ENCODE measurements at regions not wholly inside any gene's neighbourhood (a gene's known extent, or its start where the extent isn't known, plus 50 kb on each side); places are given as distances from the start of the nearest gene placed in this dataset.

DNA sequence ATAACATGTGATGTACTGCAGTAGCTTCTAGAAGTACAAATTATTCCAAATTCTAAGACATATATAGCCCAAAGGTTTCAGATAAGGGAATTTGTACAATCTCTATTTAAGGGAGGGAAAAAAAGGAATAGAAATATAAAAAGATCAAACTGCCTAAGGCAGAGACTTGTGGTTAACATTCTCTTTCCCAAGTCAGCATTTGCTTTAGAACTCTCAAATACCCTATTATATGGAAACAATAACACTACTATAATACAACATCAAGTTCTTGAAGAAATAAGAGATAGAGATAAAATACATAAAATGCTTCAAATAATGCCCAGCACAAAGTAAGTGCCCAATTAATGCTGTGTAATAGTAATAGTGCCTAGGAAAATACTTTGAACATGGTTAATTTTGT, 123.1 kb downstream of the CRPPA start:
- no peaks in the 10 kb centered on the region for H3K27me3 ChIP-seq (ENCODE audit: control insufficient read depth, insufficient read depth, low read length, poor library complexity, severe bottlenecking)

DNA sequence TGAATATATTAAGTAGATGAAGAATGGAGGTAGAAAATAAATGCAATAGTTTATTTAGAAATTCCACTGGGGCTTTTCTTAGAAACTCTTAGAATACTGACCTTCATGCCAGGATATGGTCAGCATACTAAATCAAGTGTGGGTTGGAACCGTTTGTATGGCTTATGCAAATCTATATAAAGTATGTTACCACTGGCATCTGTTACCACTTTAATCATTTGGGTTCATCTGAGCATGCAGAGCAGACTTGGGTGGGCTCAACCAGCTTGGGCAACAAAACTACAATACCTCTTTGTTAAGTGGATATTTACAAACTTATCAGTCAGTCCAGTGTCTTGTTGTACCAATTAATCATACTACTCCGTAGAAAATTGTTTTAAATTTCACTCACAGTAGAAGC, 125.8 kb downstream of the CRPPA start:
- Histone ChIP-seq H3K4me3 (ENCODE audit: insufficient read depth, low read depth, low read length) (no peak overlapping the region), H3K27me3 (ENCODE audit: control insufficient read depth, insufficient read depth, low read length, poor library complexity, severe bottlenecking) (no peaks in the 10 kb centered on the region), H3K9me3 (ENCODE audit: control insufficient read depth, low read length) (no peaks in the 10 kb centered on the region), H3K4me1 (ENCODE audit: control insufficient read depth, insufficient read depth, low read length) (no peaks in the 10 kb centered on the region), H3K36me3 (ENCODE audit: control insufficient read depth, insufficient read depth, low read length) (no peaks in the 10 kb centered on the region), H3K27ac (ENCODE audit: insufficient read depth, low read depth, low read length, poor library complexity, severe bottlenecking) (no peak overlapping the region)
- 82 to 90% methylated on average over 1 to 2 of the region's 2 CpGs for WGBS, 2 experiments

More for the DNA sequence above, 123.1 kb downstream of the CRPPA start:
- H3K4me3 ChIP-seq (ENCODE audit: insufficient read depth, low read depth, low read length), result no peak overlapping the region
- no peaks in the 10 kb centered on the region for H3K9me3 ChIP-seq (ENCODE audit: control insufficient read depth, low read length)
- H3K36me3 ChIP-seq (ENCODE audit: control insufficient read depth, insufficient read depth, low read length), result no peaks in the 10 kb centered on the region
- H3K27ac ChIP-seq (ENCODE audit: insufficient read depth, low read depth, low read length, poor library complexity, severe bottlenecking), result no peak overlapping the region
- no peaks in the 10 kb centered on the region for H3K4me1 ChIP-seq (ENCODE audit: control insufficient read depth, insufficient read depth, low read length)

DNA sequence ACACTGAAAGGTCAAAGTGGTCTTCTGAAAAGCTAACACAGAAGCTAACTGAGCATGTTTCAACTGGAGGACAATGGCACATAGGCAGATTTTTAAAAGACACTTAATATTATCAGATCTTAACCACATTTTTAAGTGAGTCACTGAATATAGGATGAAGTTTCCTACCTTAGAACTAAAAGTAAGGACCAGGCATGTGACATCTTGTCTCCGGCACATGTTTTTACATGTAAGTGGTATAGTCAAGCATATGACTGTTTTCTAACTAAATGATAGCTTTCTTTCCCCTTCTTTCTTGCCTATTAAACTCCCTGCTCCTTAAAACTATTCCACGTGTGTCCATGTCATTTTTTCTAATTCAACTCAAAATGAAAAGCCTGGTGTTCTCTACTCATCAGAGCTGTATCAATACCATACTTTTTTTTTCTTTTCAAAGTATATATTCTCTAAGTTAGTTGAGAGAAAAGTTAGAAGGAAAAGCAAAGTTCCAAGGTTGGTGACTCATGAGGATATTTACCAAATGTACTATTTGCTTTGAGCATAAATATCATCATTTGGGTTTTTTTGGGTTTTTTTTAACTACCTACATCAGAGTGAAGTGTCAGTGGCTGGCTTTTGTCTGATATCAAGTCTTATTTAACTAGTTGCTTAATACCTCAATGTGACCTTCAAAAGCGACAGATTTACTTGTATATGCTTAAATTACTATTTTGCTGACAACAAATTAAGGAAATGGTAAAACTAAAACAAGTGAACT, 127.5 kb downstream of the CRPPA start:
- WGBS, 2 experiments, result 92 to 100% methylated on average over 2 of the region's 3 CpGs
- no peaks in the 10 kb centered on the region for H3K27me3 ChIP-seq (ENCODE audit: control insufficient read depth, insufficient read depth, low read length, poor library complexity, severe bottlenecking)
- H3K36me3 ChIP-seq (ENCODE audit: control insufficient read depth, insufficient read depth, low read length), result no peaks in the 10 kb centered on the region
- no peak overlapping the region for H3K4me3 ChIP-seq (ENCODE audit: insufficient read depth, low read depth, low read length)
- H3K27ac ChIP-seq (ENCODE audit: insufficient read depth, low read depth, low read length, poor library complexity, severe bottlenecking), result no peak overlapping the region
- no peaks in the 10 kb centered on the region for H3K4me1 ChIP-seq (ENCODE audit: control insufficient read depth, insufficient read depth, low read length)
- H3K9me3 ChIP-seq (ENCODE audit: control insufficient read depth, low read length), result no peaks in the 10 kb centered on the region

DNA sequence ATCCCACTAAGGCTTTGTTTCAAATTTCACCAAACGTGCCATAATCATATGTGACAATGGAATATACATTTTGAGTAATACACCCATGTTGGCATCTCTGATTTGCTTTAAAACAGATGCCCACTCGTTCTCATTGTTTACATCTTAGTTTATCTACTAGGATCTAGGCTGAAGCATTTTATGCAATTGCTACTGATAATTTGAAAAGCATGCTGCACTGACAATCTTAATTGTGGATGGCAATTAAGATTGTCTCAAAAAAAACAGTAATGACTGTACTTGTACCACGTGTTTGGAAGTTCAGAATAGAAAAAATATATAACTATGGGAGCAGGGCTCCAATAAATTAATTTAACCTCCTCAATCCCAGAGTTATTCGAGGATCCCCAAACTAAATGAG, 136.8 kb downstream of the CRPPA start:
- Histone ChIP-seq H3K27me3 (ENCODE audit: control insufficient read depth, insufficient read depth, low read length, poor library complexity, severe bottlenecking) (no peaks in the 10 kb centered on the region), H3K4me1 (ENCODE audit: control insufficient read depth, insufficient read depth, low read length) (no peaks in the 10 kb centered on the region), H3K27ac (ENCODE audit: insufficient read depth, low read depth, low read length, poor library complexity, severe bottlenecking) (no peak overlapping the region), H3K9me3 (ENCODE audit: control insufficient read depth, low read length) (no peaks in the 10 kb centered on the region), H3K36me3 (ENCODE audit: control insufficient read depth, insufficient read depth, low read length) (no peaks in the 10 kb centered on the region), H3K4me3 (ENCODE audit: insufficient read depth, low read depth, low read length) (no peak overlapping the region)
- WGBS, 2 experiments, result 89 to 93% methylated on average over 2 to 3 of the region's 4 CpGs

DNA sequence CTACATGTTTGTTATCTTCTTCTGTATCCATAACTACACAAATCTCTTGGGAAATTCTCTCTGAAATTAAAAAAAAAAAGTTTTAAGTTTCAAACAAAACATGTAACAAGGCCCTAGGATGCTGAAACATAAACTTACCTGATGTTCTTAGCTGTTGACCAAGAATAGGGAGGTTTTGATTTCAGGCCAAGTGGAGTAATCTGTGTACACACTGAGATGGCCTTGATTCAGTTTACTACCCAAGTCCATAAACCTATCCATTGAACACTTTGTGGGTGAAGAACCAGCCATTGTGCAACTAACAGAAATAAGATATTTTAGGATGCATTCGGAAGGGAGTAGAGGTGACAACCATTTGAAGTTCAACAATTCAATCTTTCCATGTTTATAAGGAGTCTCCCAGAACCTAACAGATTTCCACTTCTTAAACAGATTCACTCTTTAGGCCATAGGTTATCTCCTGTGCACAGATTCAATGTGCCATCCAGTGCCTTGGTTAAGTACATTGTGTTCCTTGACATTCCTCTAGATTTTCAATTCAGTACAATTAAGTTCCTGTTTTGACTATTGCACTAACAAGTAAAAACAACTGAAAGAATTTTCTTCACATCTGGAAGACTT, 143.1 kb downstream of the CRPPA start:
- no peak overlapping the region for H3K27ac ChIP-seq (ENCODE audit: insufficient read depth, low read depth, low read length, poor library complexity, severe bottlenecking)
- WGBS, 2 experiments, result 92 to 95% methylated on average over 1 of the region's 1 CpG
- no peaks in the 10 kb centered on the region for H3K36me3 ChIP-seq (ENCODE audit: control insufficient read depth, insufficient read depth, low read length)
- H3K4me3 ChIP-seq (ENCODE audit: insufficient read depth, low read depth, low read length), result no peak overlapping the region
- H3K9me3 ChIP-seq (ENCODE audit: control insufficient read depth, low read length), result no peaks in the 10 kb centered on the region
- H3K4me1 ChIP-seq (ENCODE audit: control insufficient read depth, insufficient read depth, low read length), result no peaks in the 10 kb centered on the region
- no peaks in the 10 kb centered on the region for H3K27me3 ChIP-seq (ENCODE audit: control insufficient read depth, insufficient read depth, low read length, poor library complexity, severe bottlenecking)

DNA sequence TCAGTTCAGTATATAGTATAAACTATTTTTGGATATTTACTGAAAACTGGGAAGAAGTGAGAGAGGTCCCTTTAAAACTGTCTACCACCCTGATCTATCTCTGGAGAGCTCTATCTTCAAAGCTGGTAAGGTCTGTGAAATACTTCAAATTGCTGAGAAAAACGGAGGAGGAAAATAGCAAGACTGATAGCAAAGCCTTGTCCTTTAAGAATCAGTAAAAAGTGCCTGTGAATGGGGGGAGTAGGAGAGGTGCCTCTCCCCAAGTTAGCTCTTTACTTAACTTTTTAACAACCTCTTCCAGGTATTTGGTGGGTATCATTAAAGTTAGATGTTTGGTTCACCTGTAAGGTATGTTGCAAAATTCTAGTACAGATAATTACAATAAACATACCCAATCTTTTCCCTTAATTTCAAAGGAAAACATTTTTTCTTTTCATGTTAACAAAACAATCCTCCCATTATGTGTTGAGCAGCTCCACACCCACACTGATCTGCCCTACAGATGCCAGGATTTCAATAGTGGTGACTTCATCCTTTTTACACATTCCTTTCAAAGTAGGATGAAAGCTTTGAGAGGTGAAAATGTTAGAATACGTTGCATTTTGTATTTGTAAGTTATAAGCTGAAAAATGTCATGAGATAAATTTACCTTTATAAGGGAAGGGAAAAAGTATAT, 149.2 kb downstream of the CRPPA start:
- WGBS, 2 experiments, result 14 to 24% methylated on average over 1 of the region's 2 CpGs
- Histone ChIP-seq H3K27ac (ENCODE audit: insufficient read depth, low read depth, low read length, poor library complexity, severe bottlenecking) (no peak overlapping the region), H3K4me1 (ENCODE audit: control insufficient read depth, insufficient read depth, low read length) (peaks cover 7% of the 10 kb centered on the region), H3K27me3 (ENCODE audit: control insufficient read depth, insufficient read depth, low read length, poor library complexity, severe bottlenecking) (no peaks in the 10 kb centered on the region), H3K9me3 (ENCODE audit: control insufficient read depth, low read length) (no peaks in the 10 kb centered on the region), H3K36me3 (ENCODE audit: control insufficient read depth, insufficient read depth, low read length) (no peaks in the 10 kb centered on the region), H3K4me3 (ENCODE audit: insufficient read depth, low read depth, low read length) (no peak overlapping the region)

DNA sequence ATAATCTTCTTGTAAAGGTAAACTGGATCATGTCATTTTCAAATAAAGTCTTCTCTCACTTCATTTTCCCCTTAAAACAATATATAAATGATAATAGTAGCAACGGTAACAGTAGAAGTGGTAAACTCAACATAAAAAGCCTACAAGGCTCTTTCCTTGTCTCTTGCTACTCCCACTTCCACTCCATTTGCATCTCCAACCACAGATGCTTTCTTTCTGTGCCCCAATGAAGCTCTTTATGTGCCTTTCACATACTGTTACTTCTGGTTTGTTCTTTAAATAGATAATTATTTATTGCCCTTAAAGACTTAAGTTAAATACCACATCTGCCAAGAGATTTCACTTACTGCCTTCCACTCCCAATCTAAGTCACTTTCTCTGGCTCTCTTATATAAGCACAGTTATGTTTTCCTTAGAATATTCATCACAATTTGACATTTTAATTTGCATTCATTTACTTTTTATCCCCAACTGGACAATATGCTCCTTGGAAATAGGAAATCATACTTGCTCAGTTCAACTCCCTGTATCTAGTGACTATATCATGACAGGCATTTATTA, 149.9 kb downstream of the CRPPA start:
- H3K4me3 ChIP-seq (ENCODE audit: insufficient read depth, low read depth, low read length), result no peak overlapping the region
- no peaks in the 10 kb centered on the region for H3K27me3 ChIP-seq (ENCODE audit: control insufficient read depth, insufficient read depth, low read length, poor library complexity, severe bottlenecking)
- H3K27ac ChIP-seq (ENCODE audit: insufficient read depth, low read depth, low read length, poor library complexity, severe bottlenecking), result no peak overlapping the region
- no peaks in the 10 kb centered on the region for H3K9me3 ChIP-seq (ENCODE audit: control insufficient read depth, low read length)
- WGBS, 2 experiments, result 67 to 83% methylated on average over 1 of the region's 1 CpG
- peaks cover 7% of the 10 kb centered on the region for H3K4me1 ChIP-seq (ENCODE audit: control insufficient read depth, insufficient read depth, low read length)
- no peaks in the 10 kb centered on the region for H3K36me3 ChIP-seq (ENCODE audit: control insufficient read depth, insufficient read depth, low read length)

DNA sequence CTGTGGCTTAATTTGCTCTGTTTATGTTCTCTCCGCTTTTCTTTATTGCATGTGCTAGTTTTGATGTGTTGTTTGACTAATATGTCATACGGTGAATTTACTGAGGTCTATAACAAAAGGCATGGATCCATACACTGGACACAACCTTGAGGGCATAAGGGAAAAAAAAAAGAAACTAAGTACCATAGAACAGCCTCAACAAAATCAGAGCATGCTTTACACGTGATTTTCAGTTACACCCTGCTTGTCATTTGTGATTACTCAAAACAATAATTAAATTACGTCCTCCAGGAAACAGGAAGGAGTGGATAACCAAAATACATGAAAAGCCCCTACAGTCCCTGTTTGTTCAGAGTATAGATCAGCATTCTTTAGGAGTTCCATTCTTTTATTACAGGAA, 150.5 kb downstream of the CRPPA start:
- Histone ChIP-seq H3K36me3 (ENCODE audit: control insufficient read depth, insufficient read depth, low read length) (no peaks in the 10 kb centered on the region), H3K27ac (ENCODE audit: insufficient read depth, low read depth, low read length, poor library complexity, severe bottlenecking) (no peak overlapping the region), H3K27me3 (ENCODE audit: control insufficient read depth, insufficient read depth, low read length, poor library complexity, severe bottlenecking) (no peaks in the 10 kb centered on the region), H3K4me1 (ENCODE audit: control insufficient read depth, insufficient read depth, low read length) (peaks cover 7% of the 10 kb centered on the region), H3K4me3 (ENCODE audit: insufficient read depth, low read depth, low read length) (no peak overlapping the region), H3K9me3 (ENCODE audit: control insufficient read depth, low read length) (no peaks in the 10 kb centered on the region)
- 86 to 89% methylated on average over 4 of the region's 4 CpGs for WGBS, 2 experiments

DNA sequence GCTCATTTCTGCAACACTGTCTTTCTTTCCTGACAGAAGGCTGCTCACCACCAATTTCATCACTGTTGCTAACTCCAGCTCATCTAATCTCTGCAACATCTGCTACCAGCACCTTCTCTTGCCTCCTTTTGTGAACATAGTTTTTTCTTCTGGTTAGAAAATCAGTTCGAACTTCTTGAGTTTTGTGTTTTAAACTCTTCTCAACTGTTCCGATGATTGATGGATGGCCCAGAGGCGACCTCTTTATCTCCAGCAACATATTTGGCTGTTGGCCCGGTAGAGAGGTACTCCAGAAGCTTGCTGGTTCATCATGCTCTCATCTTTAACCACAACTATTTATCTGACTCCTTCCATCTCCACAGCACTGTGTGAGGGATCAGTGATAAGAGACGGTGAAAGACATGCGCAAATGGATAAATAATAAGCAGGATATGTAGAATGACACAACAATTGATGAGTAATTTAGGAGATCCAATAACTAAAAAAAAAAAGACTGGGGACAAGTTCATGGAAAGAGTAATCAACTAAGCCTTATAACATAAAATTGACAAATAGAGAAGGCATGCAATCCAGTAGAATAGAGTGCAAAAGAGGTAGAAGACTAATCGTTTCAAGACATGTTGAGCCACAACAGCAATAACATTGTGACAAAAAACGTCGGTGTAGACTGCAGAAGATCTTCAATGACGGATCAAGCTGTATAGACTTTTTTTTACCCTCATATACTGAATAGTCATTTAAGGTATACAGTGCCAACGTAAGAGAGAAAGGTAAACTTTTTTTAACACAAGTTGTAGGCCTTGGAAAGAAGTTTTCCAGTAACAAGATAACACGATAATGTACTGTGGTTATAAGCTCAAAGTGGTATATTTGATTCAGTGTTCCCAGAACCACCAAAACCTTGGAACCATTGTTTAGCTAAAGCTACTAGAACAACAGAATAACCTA, 152.2 kb downstream of the CRPPA start:
- H3K4me3 ChIP-seq (ENCODE audit: insufficient read depth, low read depth, low read length), result no peak overlapping the region
- H3K27ac ChIP-seq (ENCODE audit: insufficient read depth, low read depth, low read length, poor library complexity, severe bottlenecking), result no peak overlapping the region
- H3K27me3 ChIP-seq (ENCODE audit: control insufficient read depth, insufficient read depth, low read length, poor library complexity, severe bottlenecking), result no peaks in the 10 kb centered on the region
- H3K4me1 ChIP-seq (ENCODE audit: control insufficient read depth, insufficient read depth, low read length), result peaks cover 7% of the 10 kb centered on the region
- no peaks in the 10 kb centered on the region for H3K9me3 ChIP-seq (ENCODE audit: control insufficient read depth, low read length)
- WGBS, 2 experiments, result 94% methylated on average over 9 to 12 of the region's 12 CpGs
- H3K36me3 ChIP-seq (ENCODE audit: control insufficient read depth, insufficient read depth, low read length), result no peaks in the 10 kb centered on the region

Data from ectodermal cell (in vitro differentiated cells).